Renal cortex interstitium (tissue), 11 donors: ENCODE measurements at regions not wholly inside any gene's neighbourhood (a gene's known extent, or its start where the extent isn't known, plus 50 kb on each side); places are given as distances from the start of the nearest gene placed in this dataset.
"Not testable (repeated sequence)": the region's sequence is repeated elsewhere in the genome, so short reads cannot be mapped to it uniquely, and the experiment has no call there.

Source experiments
- DNase-seq, 11 donors: peaks; one replicate each; pipeline ENCODE4 v3.0.0-alpha.2; 2013; ENCODE audit warnings: low read depth in 9 of 11, low spot score in 4 of 11; ENCODE audit errors: extremely low read depth in 1 of 11

DNA sequence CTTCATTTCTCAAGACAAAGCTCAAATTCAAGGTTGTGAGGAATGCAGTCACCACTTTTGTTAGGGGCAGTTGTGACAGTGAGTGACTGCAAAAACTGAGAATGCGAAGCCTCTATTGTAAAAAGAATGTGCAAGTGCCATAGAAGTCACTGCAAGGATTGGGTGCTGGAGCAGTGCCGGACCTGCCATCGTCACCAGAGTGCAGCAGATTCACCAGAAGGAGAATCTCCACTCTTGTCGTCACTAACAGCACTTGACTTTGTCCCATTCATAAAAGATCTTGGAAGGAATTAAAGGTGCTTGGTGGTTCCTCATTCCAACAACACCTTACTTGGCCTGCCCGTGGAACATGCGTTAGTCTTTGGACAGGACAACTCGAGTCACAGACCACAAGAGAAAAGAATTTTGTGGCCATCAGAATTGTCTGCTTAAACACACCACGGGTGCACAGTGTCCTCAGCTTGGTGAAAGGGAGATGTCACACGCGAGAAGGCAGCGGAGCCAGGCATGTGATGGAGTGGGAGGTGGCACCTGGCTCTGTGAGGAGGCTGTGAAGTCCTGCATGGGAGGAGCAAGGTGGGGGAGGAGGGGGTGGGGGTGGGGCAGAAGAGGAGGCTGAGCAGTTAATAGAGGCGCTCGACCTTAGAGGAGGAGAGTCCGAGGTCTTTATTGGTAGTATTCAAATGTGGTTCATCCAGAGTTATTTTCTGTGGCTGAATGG, 100.9 kb upstream of the SPDYE9 start:
- DNase-seq: not testable (repeated sequence)

DNA sequence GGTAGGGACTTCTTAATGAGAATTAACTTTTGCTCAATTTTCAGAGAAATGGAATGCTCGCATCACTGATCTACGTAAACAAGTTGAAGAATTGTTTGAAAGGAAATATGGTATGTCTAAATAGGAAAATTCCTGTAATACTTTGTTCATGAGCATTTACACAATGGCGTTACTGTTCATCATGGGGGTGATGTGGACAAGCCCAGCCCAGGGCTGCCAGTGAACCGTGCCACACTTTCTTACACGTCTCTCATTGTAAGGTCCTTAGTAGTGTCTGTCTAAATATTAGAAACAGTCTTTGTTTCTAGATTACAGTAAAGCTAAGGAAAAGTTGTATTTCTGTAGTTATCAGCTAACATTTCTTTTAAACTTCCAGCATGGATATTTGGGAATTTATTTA, 91.0 kb upstream of the SPDYE9 start:
- not testable (repeated sequence) for DNase-seq

DNA sequence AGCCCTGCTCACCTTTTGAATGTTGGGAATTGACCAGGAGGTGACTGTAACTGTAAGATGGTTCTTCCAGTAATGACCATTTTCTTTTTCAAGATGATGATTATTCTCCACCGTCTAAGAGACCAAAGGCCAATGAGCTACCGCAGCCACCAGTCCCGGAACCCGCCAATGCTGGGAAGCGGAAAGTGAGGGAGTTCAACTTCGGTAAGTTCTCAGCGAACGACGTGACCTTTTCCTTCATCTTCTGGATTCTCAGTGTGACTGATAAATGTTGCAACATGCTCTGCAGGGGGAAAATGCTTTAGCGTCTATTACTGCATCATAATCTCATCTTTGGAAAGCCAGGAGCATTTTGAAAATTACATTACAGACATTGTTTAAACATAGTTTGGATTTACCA, 89.5 kb upstream of the SPDYE9 start:
- not testable (repeated sequence) for DNase-seq

GRCh38 chr7:73170902-73171301, 85.1 kb upstream of the SPDYE9 start:
- not testable (repeated sequence) for DNase-seq

GRCh38 chr7:73170415-73170814, 84.6 kb upstream of the SPDYE9 start:
- DNase-seq: not testable (repeated sequence)

GRCh38 chr7:73166152-73166551, 80.3 kb upstream of the SPDYE9 start:
- DNase-seq: not testable (repeated sequence)

DNA sequence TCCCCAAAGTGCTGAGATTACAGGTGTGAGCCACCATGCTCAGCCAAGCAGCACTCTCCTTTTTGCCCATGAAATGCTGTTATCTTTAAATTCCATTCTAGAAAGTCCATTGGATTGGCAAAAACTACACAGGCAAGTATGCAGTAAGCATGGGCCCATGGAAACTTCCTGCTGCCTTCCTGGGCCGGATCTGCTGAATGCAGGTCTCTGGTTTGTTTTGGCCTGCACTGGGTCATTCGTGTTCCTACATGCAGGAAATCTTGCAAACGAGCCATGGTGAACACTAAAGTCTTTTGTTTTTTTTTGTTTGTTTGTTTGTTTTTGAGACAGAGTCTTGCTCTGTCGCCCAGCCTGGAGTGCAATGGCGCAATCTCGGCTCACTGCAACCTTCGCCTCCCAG, 76.8 kb upstream of the SPDYE9 start:
- not testable (repeated sequence) for DNase-seq

DNA sequence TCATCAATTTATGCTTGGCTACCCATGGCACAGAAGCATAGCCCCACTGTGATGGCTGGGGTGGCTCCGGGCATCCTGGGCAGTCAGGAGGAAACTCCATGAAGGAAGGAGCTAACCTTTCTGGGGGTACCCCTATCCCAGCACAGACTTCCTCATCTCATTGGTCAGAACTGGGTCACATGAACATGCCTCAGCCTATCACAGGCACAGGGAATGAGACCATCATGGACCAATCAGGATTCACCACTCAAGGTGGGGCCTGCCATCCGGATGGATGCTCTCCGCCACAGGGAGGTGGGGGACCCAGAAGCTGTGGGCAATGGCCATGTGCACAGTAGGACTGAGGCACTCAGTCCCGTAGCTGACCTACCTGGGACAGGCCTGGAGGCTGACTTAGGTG, 75.9 kb upstream of the SPDYE9 start:
- DNase-seq: not testable (repeated sequence)

GRCh38 chr7:73157169-73157661, 71.4 kb upstream of the SPDYE9 start:
- DNase-seq: not testable (repeated sequence)

GRCh38 chr7:73156510-73157168, 70.8 kb upstream of the SPDYE9 start:
- DNase-seq: not testable (repeated sequence)

- peak in 2 of 11 donors; percentile 24 to 43 for DNase-seq
Measured at GRCh38 chr7:73154586-73155038, 68.8 kb upstream of the SPDYE9 start.

- not testable (repeated sequence) for DNase-seq
Measured at GRCh38 chr7:73153921-73154585, 68.2 kb upstream of the SPDYE9 start.

DNA sequence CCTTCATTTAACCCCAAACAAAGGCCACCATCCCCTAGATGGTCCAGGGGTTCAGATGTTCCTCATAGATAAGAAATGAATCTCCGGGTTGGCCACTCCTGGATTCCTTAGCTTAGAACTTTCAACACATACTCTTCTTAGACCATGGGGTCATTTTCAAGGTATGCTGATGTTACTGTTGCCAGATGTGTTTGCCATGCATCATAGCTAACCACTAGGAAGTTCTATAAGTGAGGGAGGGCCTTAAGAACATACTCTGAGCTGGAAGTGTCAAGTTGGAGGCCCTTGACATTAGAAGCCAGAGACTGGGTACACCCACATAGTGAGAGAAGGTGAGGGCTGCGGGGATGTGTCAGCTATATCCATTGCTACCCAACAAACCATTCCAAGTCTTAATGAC, 62.7 kb upstream of the SPDYE9 start:
- DNase-seq: not testable (repeated sequence)

GRCh38 chr7:73147681-73148080, 61.8 kb upstream of the SPDYE9 start:
- DNase-seq: not testable (repeated sequence)

GRCh38 chr7:73143993-73144392, 58.2 kb upstream of the SPDYE9 start:
- not testable (repeated sequence) for DNase-seq

- DNase-seq: not testable (repeated sequence)
Measured at GRCh38 chr7:73137922-73138321, 52.1 kb upstream of the SPDYE9 start.
